Tibial nerve (tissue), 4 donors: ENCODE measurements at regions not wholly inside any gene's neighbourhood (a gene's known extent, or its start where the extent isn't known, plus 50 kb on each side); places are given as distances from the start of the nearest gene placed in this dataset.

Experiments
- EP300 ChIP-seq, 2 donors: sonication (generic); formaldehyde crosslinking; IDR thresholded peaks; one replicate each; pipeline ENCODE4 v1.6.1; 2017; ENCODE audit warnings: antibody characterized with exemption in 2 of 2, mild to moderate bottlenecking in 1 of 2
- POLR2A ChIP-seq, 2 donors: fragments of 450-650 bp; IDR thresholded peaks; one replicate each; pipeline ENCODE4 v1.6.1; 2017; ENCODE audit warnings: antibody characterized with exemption in 2 of 2, mild to moderate bottlenecking in 2 of 2, moderate library complexity in 2 of 2
- TF ChIP-seq, protein P1 (sequence below), 5 experiments: fragments of 200-600 bp in 3 of 5; fragments of 450-650 bp in 2 of 5; sonication (generic) in 3 of 5; IDR thresholded peaks; one replicate each; pipeline ENCODE4 v1.5.1; 2016 to 2019; ENCODE audit warnings: antibody characterized with exemption in 5 of 5, mild to moderate bottlenecking in 3 of 5, moderate library complexity in 2 of 5

DNA sequence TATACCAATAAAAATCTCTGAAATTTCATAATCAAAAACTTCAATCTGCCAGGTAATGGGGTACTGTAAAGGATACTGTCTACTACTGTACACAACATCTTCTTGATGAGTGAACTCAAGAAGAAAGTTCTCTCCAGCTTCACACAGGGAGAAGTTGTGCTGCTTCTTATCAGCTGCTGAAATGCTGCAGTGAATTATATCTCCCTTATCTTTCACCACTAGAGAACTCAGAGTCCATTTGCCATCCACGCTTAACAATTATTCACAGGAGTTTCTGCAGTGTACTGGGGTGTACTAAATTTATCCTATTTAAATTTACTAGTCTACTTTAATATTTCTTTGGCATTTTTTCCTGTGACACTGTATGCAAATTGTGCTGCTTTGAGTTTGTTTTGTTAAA lies 384.8 kb downstream of the TFAP2B start:
- TF ChIP-seq, protein P1, sequence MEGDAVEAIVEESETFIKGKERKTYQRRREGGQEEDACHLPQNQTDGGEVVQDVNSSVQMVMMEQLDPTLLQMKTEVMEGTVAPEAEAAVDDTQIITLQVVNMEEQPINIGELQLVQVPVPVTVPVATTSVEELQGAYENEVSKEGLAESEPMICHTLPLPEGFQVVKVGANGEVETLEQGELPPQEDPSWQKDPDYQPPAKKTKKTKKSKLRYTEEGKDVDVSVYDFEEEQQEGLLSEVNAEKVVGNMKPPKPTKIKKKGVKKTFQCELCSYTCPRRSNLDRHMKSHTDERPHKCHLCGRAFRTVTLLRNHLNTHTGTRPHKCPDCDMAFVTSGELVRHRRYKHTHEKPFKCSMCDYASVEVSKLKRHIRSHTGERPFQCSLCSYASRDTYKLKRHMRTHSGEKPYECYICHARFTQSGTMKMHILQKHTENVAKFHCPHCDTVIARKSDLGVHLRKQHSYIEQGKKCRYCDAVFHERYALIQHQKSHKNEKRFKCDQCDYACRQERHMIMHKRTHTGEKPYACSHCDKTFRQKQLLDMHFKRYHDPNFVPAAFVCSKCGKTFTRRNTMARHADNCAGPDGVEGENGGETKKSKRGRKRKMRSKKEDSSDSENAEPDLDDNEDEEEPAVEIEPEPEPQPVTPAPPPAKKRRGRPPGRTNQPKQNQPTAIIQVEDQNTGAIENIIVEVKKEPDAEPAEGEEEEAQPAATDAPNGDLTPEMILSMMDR (IDR thresholded peaks at IDR 0.05) = no peak
- TF ChIP-seq EP300 (IDR thresholded peaks at IDR 0.05) (no peak), POLR2A (IDR thresholded peaks at IDR 0.05) (no peak)
